ENCODE measurements at regions not wholly inside any gene's neighbourhood (a gene's known extent, or its start where the extent isn't known, plus 50 kb on each side); places are given as distances from the start of the nearest gene placed in this dataset.

- Mint-ChIP-seq H3K27me3 (ENCODE audit: low read depth) (peaks cover 3% of the 10 kb centered on the region), H3K9me3 (ENCODE audit: low read depth) (peaks cover 11% of the 10 kb centered on the region), H3K27ac (ENCODE audit: unreplicated experiment) (no peak overlapping the region), H3K36me3 (ENCODE audit: low read depth) (peaks cover 1% of the 10 kb centered on the region), H3K4me1 (ENCODE audit: low read depth) (no peaks in the 10 kb centered on the region), H3K4me3 (ENCODE audit: unreplicated experiment) (no peak overlapping the region)
- no peak for TF ChIP-seq CTCF (IDR thresholded peaks at IDR 0.05)
- no peak for DNase-seq (ENCODE audit: low spot score)
Observed at GRCh38 chr7:24408798-24409430, 124.9 kb downstream of the NPY start.

DNA sequence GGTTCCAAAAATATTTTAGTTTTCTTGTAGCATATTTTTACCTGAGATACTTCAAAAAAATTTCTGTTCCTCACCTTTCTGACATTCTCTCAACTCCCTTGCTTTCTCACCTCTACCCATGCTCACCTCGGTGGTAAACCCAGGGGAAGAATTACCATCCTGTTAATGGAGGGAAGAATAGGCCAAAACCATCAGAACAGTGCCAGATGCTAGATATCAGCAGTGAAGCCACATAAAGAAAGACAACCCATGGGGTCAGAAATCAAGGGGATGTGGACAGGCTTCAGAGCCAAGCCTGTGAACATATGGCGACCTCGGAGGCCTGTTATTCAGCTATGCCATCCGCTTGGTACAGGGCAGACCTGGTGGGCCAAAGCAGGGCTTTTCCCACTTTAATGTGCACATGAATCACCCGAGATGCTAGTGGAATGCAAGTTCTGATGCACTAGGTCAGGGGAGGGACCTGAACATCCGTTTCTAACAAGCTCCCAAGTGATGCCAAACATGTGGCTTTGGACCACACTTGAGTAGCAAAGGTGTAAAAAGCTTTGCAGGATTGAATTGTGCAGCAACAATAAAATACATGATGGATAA lies 125.5 kb downstream of the NPY start:
- Mint-ChIP-seq H3K27me3 (ENCODE audit: low read depth) (peaks cover 3% of the 10 kb centered on the region), H3K4me3 (ENCODE audit: unreplicated experiment) (no peak overlapping the region), H3K27ac (ENCODE audit: unreplicated experiment) (no peak overlapping the region), H3K4me1 (ENCODE audit: low read depth) (no peaks in the 10 kb centered on the region), H3K36me3 (ENCODE audit: low read depth) (peaks cover 1% of the 10 kb centered on the region), H3K9me3 (ENCODE audit: low read depth) (peaks cover 16% of the 10 kb centered on the region)
- TF ChIP-seq CTCF (IDR thresholded peaks at IDR 0.05) = no peak
- no peak for DNase-seq (ENCODE audit: low spot score)

GRCh38 chr7:24411226-24411625 lies 127.2 kb downstream of the NPY start:
- H3K9me3 Mint-ChIP-seq (ENCODE audit: low read depth) = peaks cover 16% of the 10 kb centered on the region
- H3K27me3 Mint-ChIP-seq (ENCODE audit: low read depth) = peaks cover 3% of the 10 kb centered on the region
- H3K4me3 Mint-ChIP-seq (ENCODE audit: unreplicated experiment) = no peak overlapping the region
- H3K4me1 Mint-ChIP-seq (ENCODE audit: low read depth) = no peaks in the 10 kb centered on the region
- TF ChIP-seq CTCF (IDR thresholded peaks at IDR 0.05) = no peak
- H3K27ac Mint-ChIP-seq (ENCODE audit: unreplicated experiment) = no peak overlapping the region
- no peak for DNase-seq (ENCODE audit: low spot score)
- peaks cover 1% of the 10 kb centered on the region for H3K36me3 Mint-ChIP-seq (ENCODE audit: low read depth)

DNA sequence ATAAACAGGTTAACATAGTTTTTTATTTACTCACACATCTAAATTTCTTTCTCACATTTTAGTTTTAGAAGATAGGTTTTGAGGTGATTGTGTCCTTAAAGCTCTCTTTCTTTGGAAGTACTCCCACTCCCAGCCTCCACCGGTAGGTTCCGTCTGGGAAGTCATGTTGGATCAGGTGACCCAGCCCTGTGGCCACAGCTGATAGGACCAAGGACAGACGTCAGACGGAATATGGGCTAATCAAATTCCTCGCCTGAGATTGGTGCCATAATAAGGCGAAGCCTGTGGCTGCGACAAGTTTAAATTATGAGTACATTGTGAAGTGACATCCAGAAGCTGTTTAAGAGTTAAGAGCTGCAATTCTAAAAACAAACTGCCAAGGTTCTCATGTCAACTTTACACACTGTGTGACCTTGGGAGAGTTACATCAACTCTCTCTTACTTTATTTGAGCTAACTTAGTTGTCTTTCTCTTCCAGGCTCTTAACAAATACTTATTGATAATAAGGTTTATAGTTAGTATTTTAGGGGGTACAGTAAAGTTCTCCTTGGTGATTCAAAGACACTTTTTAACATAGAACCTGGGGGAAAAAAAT lies 133.6 kb downstream of the NPY start:
- no peak overlapping the region for H3K4me3 Mint-ChIP-seq (ENCODE audit: unreplicated experiment)
- peaks cover 6% of the 10 kb centered on the region for H3K27me3 Mint-ChIP-seq (ENCODE audit: low read depth)
- H3K9me3 Mint-ChIP-seq (ENCODE audit: low read depth) = peaks cover 13% of the 10 kb centered on the region
- H3K4me1 Mint-ChIP-seq (ENCODE audit: low read depth) = no peaks in the 10 kb centered on the region
- peaks cover 1% of the 10 kb centered on the region for H3K36me3 Mint-ChIP-seq (ENCODE audit: low read depth)
- no peak for TF ChIP-seq CTCF (IDR thresholded peaks at IDR 0.05)
- H3K27ac Mint-ChIP-seq (ENCODE audit: unreplicated experiment) = no peak overlapping the region
- no peak for DNase-seq (ENCODE audit: low spot score)

DNA sequence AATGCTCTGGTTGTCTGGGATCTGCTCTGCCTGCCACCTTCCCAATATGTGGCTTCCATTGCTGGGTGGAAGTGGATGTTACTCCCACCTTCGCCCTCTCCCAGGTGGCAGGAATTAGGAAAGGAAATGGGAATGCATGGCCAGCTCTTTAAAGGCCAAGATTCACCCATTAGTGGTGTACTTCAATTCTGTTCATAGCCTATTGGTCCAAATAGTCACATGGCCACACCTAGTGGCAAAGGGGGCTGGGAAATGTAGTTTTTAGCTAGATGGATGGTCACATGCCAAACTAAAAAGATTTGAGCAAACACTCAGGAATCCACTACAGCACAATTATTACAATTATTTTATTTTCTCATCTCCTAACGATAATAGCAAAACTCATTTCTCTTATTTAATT lies 135.1 kb downstream of the NPY start:
- Mint-ChIP-seq H3K4me3 (ENCODE audit: unreplicated experiment) (no peak overlapping the region), H3K4me1 (ENCODE audit: low read depth) (no peaks in the 10 kb centered on the region), H3K36me3 (ENCODE audit: low read depth) (no peaks in the 10 kb centered on the region), H3K27me3 (ENCODE audit: low read depth) (peaks cover 6% of the 10 kb centered on the region), H3K27ac (ENCODE audit: unreplicated experiment) (no peak overlapping the region), H3K9me3 (ENCODE audit: low read depth) (peaks cover 3% of the 10 kb centered on the region)
- no peak for DNase-seq (ENCODE audit: low spot score)
- TF ChIP-seq CTCF (IDR thresholded peaks at IDR 0.05) = no peak

Measured in chondrocyte (in vitro differentiated cells).